Vagina (tissue), 2 donors: ENCODE measurements at regions not wholly inside any gene's neighbourhood (a gene's known extent, or its start where the extent isn't known, plus 50 kb on each side); places are given as distances from the start of the nearest gene placed in this dataset.

Experiments
- DNase-seq, 2 donors: peaks; one replicate each; pipeline ENCODE4 v3.0.0-alpha.2; 2017; ENCODE audit errors: extremely low spot score in 2 of 2
- H3K27ac ChIP-seq: fragments of 200-600 bp; sonication (generic); one replicate; pipeline ENCODE4 v1.5.1; 2019
- H3K27me3 ChIP-seq: fragments of 200-600 bp; sonication (generic); one replicate; pipeline ENCODE4 v1.5.1; 2019
- H3K36me3 ChIP-seq, 2 donors: fragments of 200-600 bp; sonication (generic); one replicate each; pipeline ENCODE4 v1.5.1; 2017 to 2019
- H3K4me1 ChIP-seq: fragments of 200-600 bp; sonication (generic); one replicate; pipeline ENCODE4 v1.5.1; 2019
- H3K4me3 ChIP-seq, 2 donors: fragments of 200-600 bp; sonication (generic); 1 replicate in 1 of 2; 2 replicates in 1 of 2; pipeline ENCODE4 v1.5.1; 2016 to 2019
- H3K9me3 ChIP-seq: fragments of 200-600 bp; sonication (generic); one replicate; pipeline ENCODE4 v1.5.1; 2019
- CTCF ChIP-seq, 3 experiments: fragments of 450-650 bp in 2 of 3; fragments of 200-600 bp in 1 of 3; sonication (generic) in 1 of 3; IDR thresholded peaks; one replicate each; pipeline ENCODE4 v1.5.1; 2017 to 2019; ENCODE audit warnings: antibody characterized with exemption in 3 of 3, mild to moderate bottlenecking in 2 of 3, moderate library complexity in 2 of 3
- POLR2A ChIP-seq, 2 donors: fragments of 450-650 bp; IDR thresholded peaks; one replicate each; pipeline ENCODE4 v1.6.1; 2017; ENCODE audit warnings: antibody characterized with exemption in 2 of 2, mild to moderate bottlenecking in 2 of 2, moderate library complexity in 2 of 2
- POLR2AphosphoS5 ChIP-seq, 2 donors: sonication (generic); formaldehyde crosslinking; IDR thresholded peaks; one replicate each; pipeline ENCODE4 v1.9.0; 2017; ENCODE audit warnings: antibody characterized with exemption in 2 of 2, mild to moderate bottlenecking in 2 of 2, low read depth in 1 of 2; ENCODE audit not compliant: insufficient read depth in 1 of 2
- intact Hi-C: fragments of 100-400 bp; cut with DNase I; formaldehyde crosslinking; loops from one replicate; pipeline ENCODE4 v1.15.1; 2023

GRCh38 chr4:20478412-20478811, 221.8 kb upstream of the PACRGL start:
- Histone ChIP-seq H3K27me3 (no peaks in the 10 kb centered on the region), H3K4me1 (no peaks in the 10 kb centered on the region), H3K9me3 (no peaks in the 10 kb centered on the region), H3K27ac (no peak overlapping the region), H3K4me3 (no peak overlapping the region), H3K36me3 (no peaks in the 10 kb centered on the region)
- no peak for DNase-seq
- intact Hi-C loops = no loop called here
- TF ChIP-seq POLR2A (IDR thresholded peaks at IDR 0.05) (no peak), CTCF (IDR thresholded peaks at IDR 0.05) (no peak), POLR2AphosphoS5 (IDR thresholded peaks at IDR 0.05; ENCODE audit: insufficient read depth in 1 of 2, low read depth in 1 of 2) (no peak)

GRCh38 chr4:20480165-20480947, 219.9 kb upstream of the PACRGL start:
- no peak for TF ChIP-seq POLR2A (IDR thresholded peaks at IDR 0.05)
- no peak for TF ChIP-seq POLR2AphosphoS5 (IDR thresholded peaks at IDR 0.05; ENCODE audit: insufficient read depth in 1 of 2, low read depth in 1 of 2)
- no peak for TF ChIP-seq CTCF (IDR thresholded peaks at IDR 0.05)
- no peaks in the 10 kb centered on the region for H3K9me3 ChIP-seq
- no peak for DNase-seq
- no peaks in the 10 kb centered on the region for H3K4me1 ChIP-seq
- H3K36me3 ChIP-seq = no peaks in the 10 kb centered on the region
- intact Hi-C loops = no loop called here
- no peaks in the 10 kb centered on the region for H3K27me3 ChIP-seq
- H3K4me3 ChIP-seq = no peak overlapping the region
- no peak overlapping the region for H3K27ac ChIP-seq

GRCh38 chr4:20483416-20483815, 216.8 kb upstream of the PACRGL start:
- Histone ChIP-seq H3K27me3 (no peaks in the 10 kb centered on the region), H3K36me3 (no peaks in the 10 kb centered on the region), H3K27ac (no peak overlapping the region), H3K4me3 (no peak overlapping the region), H3K9me3 (no peaks in the 10 kb centered on the region), H3K4me1 (no peaks in the 10 kb centered on the region)
- intact Hi-C loops = no loop called here
- no peak for DNase-seq
- TF ChIP-seq POLR2A (IDR thresholded peaks at IDR 0.05) (no peak), CTCF (IDR thresholded peaks at IDR 0.05) (no peak)

- intact Hi-C loops = no loop called here
- Histone ChIP-seq H3K9me3 (no peaks in the 10 kb centered on the region), H3K4me3 (no peak overlapping the region), H3K27me3 (no peaks in the 10 kb centered on the region), H3K4me1 (no peaks in the 10 kb centered on the region), H3K27ac (no peak overlapping the region), H3K36me3 (peaks cover 0 to 3% of the 10 kb centered on the region in 2 donors)
- no peak for TF ChIP-seq POLR2AphosphoS5 (IDR thresholded peaks at IDR 0.05; ENCODE audit: insufficient read depth in 1 of 2, low read depth in 1 of 2)
- TF ChIP-seq POLR2A (IDR thresholded peaks at IDR 0.05) = no peak
- TF ChIP-seq CTCF (IDR thresholded peaks at IDR 0.05) = no peak
- no peak for DNase-seq
Measured at GRCh38 chr4:20486433-20486832, 213.8 kb upstream of the PACRGL start.

- H3K27ac ChIP-seq = no peak overlapping the region
- intact Hi-C loops = no loop called here
- no peaks in the 10 kb centered on the region for H3K27me3 ChIP-seq
- DNase-seq = no peak
- H3K36me3 ChIP-seq = peaks cover 0 to 3% of the 10 kb centered on the region in 2 donors
- no peak overlapping the region for H3K4me3 ChIP-seq
- TF ChIP-seq POLR2AphosphoS5 (IDR thresholded peaks at IDR 0.05; ENCODE audit: insufficient read depth in 1 of 2, low read depth in 1 of 2) = no peak
- no peak for TF ChIP-seq POLR2A (IDR thresholded peaks at IDR 0.05)
- TF ChIP-seq CTCF (IDR thresholded peaks at IDR 0.05) = no peak
- no peaks in the 10 kb centered on the region for H3K4me1 ChIP-seq
- no peaks in the 10 kb centered on the region for H3K9me3 ChIP-seq
Measured at GRCh38 chr4:20487446-20487845, 212.8 kb upstream of the PACRGL start.
